ENCODE measurements at regions not wholly inside any gene's neighbourhood (a gene's known extent, or its start where the extent isn't known, plus 50 kb on each side); places are given as distances from the start of the nearest gene placed in this dataset.
"Not testable (repeated sequence)": the region's sequence is repeated elsewhere in the genome, so short reads cannot be mapped to it uniquely, and the experiment has no call there.

DNA sequence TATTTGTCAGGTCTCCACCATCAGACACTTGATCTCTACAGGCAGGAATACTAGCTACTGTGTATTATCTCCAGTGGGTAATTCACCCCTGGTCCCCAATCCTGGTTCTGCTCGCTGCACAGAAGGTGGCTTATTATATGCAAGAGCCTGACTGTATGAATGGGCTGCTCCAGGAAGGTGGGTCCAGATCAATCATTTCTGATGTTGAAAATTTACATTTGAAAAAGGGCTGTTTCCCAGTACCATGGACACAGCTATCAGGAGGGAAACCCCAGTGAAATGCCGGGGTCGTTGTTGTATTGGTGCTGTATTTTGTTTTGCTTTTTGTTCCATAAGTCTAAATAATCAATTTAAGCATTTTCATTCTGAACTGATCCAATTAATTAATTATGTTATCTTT is 367.6 kb downstream of the RND3 start:
- Histone ChIP-seq H4K8ac (replicated peaks; ENCODE audit: insufficient read length, low read depth, low read length) (no peak overlapping the region), H2BK5ac (ENCODE audit: insufficient read length, low read length) (no peak overlapping the region), H2BK15ac (ENCODE audit: low read depth, low read length) (no peak overlapping the region), H3K4ac (ENCODE audit: low read depth, low read length) (no peak overlapping the region), H3K56ac (ENCODE audit: insufficient read length, low read depth, low read length) (no peak overlapping the region), H3K14ac (ENCODE audit: insufficient read depth, low read length) (no peak overlapping the region), H3K23ac (ENCODE audit: insufficient read length, low read depth, low read length) (no peak overlapping the region), H3K27ac (ENCODE audit: insufficient read length, low read depth, low read length) (no peak overlapping the region), H3K23me2 (ENCODE audit: insufficient read length, low read depth, low read length, poor library complexity, severe bottlenecking) (no peaks in the 10 kb centered on the region), H2BK120ac (ENCODE audit: low read depth, low read length, poor library complexity, severe bottlenecking) (no peak overlapping the region), H3K4me2 (ENCODE audit: insufficient read depth, insufficient read length, low read length) (no peak overlapping the region), H3K18ac (ENCODE audit: insufficient read length, low read depth, low read length) (no peak overlapping the region), H3K4me1 (ENCODE audit: insufficient read depth, low read length) (no peaks in the 10 kb centered on the region), H3K79me2 (ENCODE audit: insufficient read depth, low read length) (no peaks in the 10 kb centered on the region), H3T11ph (ENCODE audit: low read length) (no peak overlapping the region), H4K5ac (ENCODE audit: insufficient read length, low read depth, low read length) (no peak overlapping the region), H4K91ac (ENCODE audit: insufficient read length, low read depth, low read length) (no peak overlapping the region), H2AFZ (ENCODE audit: low read length) (no peak overlapping the region), H2BK12ac (ENCODE audit: insufficient read length, low read depth, low read length) (no peak overlapping the region), H3K79me1 (ENCODE audit: insufficient read depth, low read depth, low read length, poor library complexity, severe bottlenecking) (no peaks in the 10 kb centered on the region), H3K9me3 (ENCODE audit: control insufficient read depth, low read depth, low read length) (no peaks in the 10 kb centered on the region), H2BK20ac (ENCODE audit: low read depth, low read length, poor library complexity, severe bottlenecking) (no peak overlapping the region), H3K9ac (ENCODE audit: extremely low read depth, insufficient read length, low read length) (no peak overlapping the region), H2AK5ac (ENCODE audit: insufficient read length, low read length) (no peak overlapping the region), H4K20me1 (ENCODE audit: control insufficient read depth, insufficient read depth, insufficient read length) (no peaks in the 10 kb centered on the region), H3K27me3 (ENCODE audit: insufficient read depth, low read length) (no peaks in the 10 kb centered on the region)
- Mint-ChIP-seq H3K9me3 (no peaks in the 10 kb centered on the region), H3K36me3 (ENCODE audit: insufficient read depth in 1 of 3, low read depth in 3 of 3) (no peaks in the 10 kb centered on the region), H3K27ac (no peak overlapping the region), H3K4me1 (peaks cover 22% of the 10 kb centered on the region in 2 experiments), H3K27me3 (ENCODE audit: low read depth) (no peaks in the 10 kb centered on the region), H3K4me3 (no peak overlapping the region)
- no peak for DNase-seq
- no CpG with 5 or more reads among the region's 3 CpGs for WGBS (ENCODE audit: extremely low coverage, insufficient read length, low lambda C conversion rate)
- TF ChIP-seq, protein P1, sequence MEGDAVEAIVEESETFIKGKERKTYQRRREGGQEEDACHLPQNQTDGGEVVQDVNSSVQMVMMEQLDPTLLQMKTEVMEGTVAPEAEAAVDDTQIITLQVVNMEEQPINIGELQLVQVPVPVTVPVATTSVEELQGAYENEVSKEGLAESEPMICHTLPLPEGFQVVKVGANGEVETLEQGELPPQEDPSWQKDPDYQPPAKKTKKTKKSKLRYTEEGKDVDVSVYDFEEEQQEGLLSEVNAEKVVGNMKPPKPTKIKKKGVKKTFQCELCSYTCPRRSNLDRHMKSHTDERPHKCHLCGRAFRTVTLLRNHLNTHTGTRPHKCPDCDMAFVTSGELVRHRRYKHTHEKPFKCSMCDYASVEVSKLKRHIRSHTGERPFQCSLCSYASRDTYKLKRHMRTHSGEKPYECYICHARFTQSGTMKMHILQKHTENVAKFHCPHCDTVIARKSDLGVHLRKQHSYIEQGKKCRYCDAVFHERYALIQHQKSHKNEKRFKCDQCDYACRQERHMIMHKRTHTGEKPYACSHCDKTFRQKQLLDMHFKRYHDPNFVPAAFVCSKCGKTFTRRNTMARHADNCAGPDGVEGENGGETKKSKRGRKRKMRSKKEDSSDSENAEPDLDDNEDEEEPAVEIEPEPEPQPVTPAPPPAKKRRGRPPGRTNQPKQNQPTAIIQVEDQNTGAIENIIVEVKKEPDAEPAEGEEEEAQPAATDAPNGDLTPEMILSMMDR (conservative IDR thresholded peaks at IDR 0.05): no peak

DNA sequence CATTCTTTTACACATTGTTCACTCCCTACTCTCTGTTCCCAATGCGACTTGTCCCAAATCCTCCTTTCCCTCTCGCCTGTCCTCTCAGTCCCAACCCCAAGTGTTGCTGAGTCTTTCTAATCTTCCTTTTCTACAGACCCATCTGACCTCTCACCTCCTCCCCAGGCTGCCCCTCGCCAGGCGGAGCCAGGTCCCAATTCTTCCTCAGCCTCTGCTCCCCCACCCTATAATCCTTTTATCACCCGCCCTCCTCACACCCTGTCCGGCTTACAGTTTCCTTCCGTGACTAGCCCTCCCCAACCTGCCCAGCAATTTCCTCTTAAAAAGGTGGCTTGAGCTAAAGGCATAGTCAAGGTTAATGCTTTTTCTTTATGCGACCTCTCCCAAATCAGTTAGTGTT is 373.4 kb downstream of the RND3 start:
- H3T11ph ChIP-seq (ENCODE audit: low read length); H4K20me1 ChIP-seq (ENCODE audit: control insufficient read depth, insufficient read depth, insufficient read length); H4K5ac ChIP-seq (ENCODE audit: insufficient read length, low read depth, low read length); H3K9ac ChIP-seq (ENCODE audit: extremely low read depth, insufficient read length, low read length); H3K14ac ChIP-seq (ENCODE audit: insufficient read depth, low read length); H3K4me3 Mint-ChIP-seq; H3K27ac ChIP-seq (ENCODE audit: insufficient read length, low read depth, low read length); H2BK5ac ChIP-seq (ENCODE audit: insufficient read length, low read length); H3K23me2 ChIP-seq (ENCODE audit: insufficient read length, low read depth, low read length, poor library complexity, severe bottlenecking); H4K91ac ChIP-seq (ENCODE audit: insufficient read length, low read depth, low read length); H2AFZ ChIP-seq (ENCODE audit: low read length); H3K4me1 Mint-ChIP-seq; H3K79me2 ChIP-seq (ENCODE audit: insufficient read depth, low read length); H3K9me3 Mint-ChIP-seq; H2BK12ac ChIP-seq (ENCODE audit: insufficient read length, low read depth, low read length); H3K79me1 ChIP-seq (ENCODE audit: insufficient read depth, low read depth, low read length, poor library complexity, severe bottlenecking); H3K27me3 ChIP-seq (ENCODE audit: insufficient read depth, low read length); H4K8ac ChIP-seq (replicated peaks; ENCODE audit: insufficient read length, low read depth, low read length); H2BK20ac ChIP-seq (ENCODE audit: low read depth, low read length, poor library complexity, severe bottlenecking); H2BK120ac ChIP-seq (ENCODE audit: low read depth, low read length, poor library complexity, severe bottlenecking); H3K27me3 Mint-ChIP-seq (ENCODE audit: low read depth); H3K4me1 ChIP-seq (ENCODE audit: insufficient read depth, low read length); H3K27ac Mint-ChIP-seq; H3K36me3 Mint-ChIP-seq (ENCODE audit: insufficient read depth in 1 of 3, low read depth in 3 of 3); H3K4me2 ChIP-seq (ENCODE audit: insufficient read depth, insufficient read length, low read length); H3K9me3 ChIP-seq (ENCODE audit: control insufficient read depth, low read depth, low read length); H3K4ac ChIP-seq (ENCODE audit: low read depth, low read length); H2AK5ac ChIP-seq (ENCODE audit: insufficient read length, low read length); DNase-seq; H3K23ac ChIP-seq (ENCODE audit: insufficient read length, low read depth, low read length); H3K18ac ChIP-seq (ENCODE audit: insufficient read length, low read depth, low read length); H2BK15ac ChIP-seq (ENCODE audit: low read depth, low read length); H3K56ac ChIP-seq (ENCODE audit: insufficient read length, low read depth, low read length): not testable (repeated sequence)
- WGBS (ENCODE audit: extremely low coverage, insufficient read length, low lambda C conversion rate): no CpG with 5 or more reads among the region's 8 CpGs
